Activated T-cell treated with anti-CD3 and anti-CD28 coated beads, Interleukin-2, amount 50 U/mL, for 72 hours (primary cell): ENCODE measurements at regions not wholly inside any gene's neighbourhood (a gene's known extent, or its start where the extent isn't known, plus 50 kb on each side); places are given as distances from the start of the nearest gene placed in this dataset.

Experiments
- ATAC-seq, 2 donors: fragments of 150-1000 bp; cut with Tn5 transposase; replicated peaks in 1 of 2; 2 replicates each; pipeline ENCODE4 v1.10.0; 2021; ENCODE audit warnings: moderate library complexity in 2 of 2, mild to moderate bottlenecking in 1 of 2
- DNase-seq, 2 donors: peaks; one replicate each; pipeline ENCODE4 v3.0.0; 2021 to 2022; ENCODE audit warnings: mixed read lengths in 1 of 2
- H3K27ac Mint-ChIP-seq: one replicate; pipeline ENCODE4 v1.8.0; 2022; ENCODE audit warnings: mild to moderate bottlenecking, moderate library complexity, mixed read lengths
- H3K27me3 Mint-ChIP-seq: one replicate; pipeline ENCODE4 v1.8.0; 2022; ENCODE audit warnings: low read depth, mixed read lengths
- H3K36me3 Mint-ChIP-seq, 2 donors: one replicate each; pipeline ENCODE4 v1.8.0; 2022; ENCODE audit warnings: mixed read lengths in 2 of 2, mild to moderate bottlenecking in 1 of 2; ENCODE audit not compliant: insufficient read depth in 2 of 2
- H3K4me1 Mint-ChIP-seq: one replicate; pipeline ENCODE4 v1.8.0; 2022; ENCODE audit warnings: low read depth, mixed read lengths
- H3K4me3 Mint-ChIP-seq, 2 donors: one replicate each; pipeline ENCODE4 v1.8.0; 2022; ENCODE audit warnings: mild to moderate bottlenecking in 2 of 2, mixed read lengths in 2 of 2, moderate library complexity in 2 of 2
- H3K9me3 Mint-ChIP-seq, 2 donors: one replicate each; pipeline ENCODE4 v1.8.0; 2022; ENCODE audit warnings: mixed read lengths in 2 of 2

GRCh38 chr4:41408859-41409593 lies 128.9 kb upstream of the LIMCH1 start:
- no peak for ATAC-seq
- no peaks in the 10 kb centered on the region for H3K27me3 Mint-ChIP-seq
- no peak for DNase-seq
- peaks cover 1 to 2% of the 10 kb centered on the region in 2 donors for H3K9me3 Mint-ChIP-seq
- H3K36me3 Mint-ChIP-seq: no peaks in the 10 kb centered on the region
- no peak overlapping the region for H3K27ac Mint-ChIP-seq
- no peak overlapping the region for H3K4me3 Mint-ChIP-seq
- H3K4me1 Mint-ChIP-seq: no peaks in the 10 kb centered on the region

GRCh38 chr4:41409594-41409895 lies 128.4 kb upstream of the LIMCH1 start:
- Mint-ChIP-seq H3K27me3 (no peaks in the 10 kb centered on the region), H3K27ac (no peak overlapping the region), H3K36me3 (no peaks in the 10 kb centered on the region), H3K9me3 (peaks cover 0 to 1% of the 10 kb centered on the region in 2 donors), H3K4me3 (no peak overlapping the region), H3K4me1 (no peaks in the 10 kb centered on the region)
- ATAC-seq (no peak), DNase-seq (no peak)

- H3K4me1 Mint-ChIP-seq: no peaks in the 10 kb centered on the region
- ATAC-seq (no peak), DNase-seq (no peak)
- no peak overlapping the region for H3K4me3 Mint-ChIP-seq
- H3K9me3 Mint-ChIP-seq: peaks cover 0 to 1% of the 10 kb centered on the region in 2 donors
- no peaks in the 10 kb centered on the region for H3K36me3 Mint-ChIP-seq
- H3K27me3 Mint-ChIP-seq: no peaks in the 10 kb centered on the region
- no peak overlapping the region for H3K27ac Mint-ChIP-seq
Observed at GRCh38 chr4:41410049-41410448, 127.9 kb upstream of the LIMCH1 start.

GRCh38 chr4:41413670-41414411 lies 124.1 kb upstream of the LIMCH1 start:
- no peaks in the 10 kb centered on the region for H3K36me3 Mint-ChIP-seq
- H3K27me3 Mint-ChIP-seq: no peaks in the 10 kb centered on the region
- H3K4me3 Mint-ChIP-seq: no peak overlapping the region
- H3K27ac Mint-ChIP-seq: no peak overlapping the region
- ATAC-seq (no peak), DNase-seq (no peak)
- no peaks in the 10 kb centered on the region for H3K4me1 Mint-ChIP-seq
- peaks cover 0 to 1% of the 10 kb centered on the region in 2 donors for H3K9me3 Mint-ChIP-seq

- Mint-ChIP-seq H3K4me3 (no peak overlapping the region), H3K36me3 (no peaks in the 10 kb centered on the region), H3K27me3 (no peaks in the 10 kb centered on the region), H3K4me1 (no peaks in the 10 kb centered on the region), H3K9me3 (peaks cover 0 to 1% of the 10 kb centered on the region in 2 donors), H3K27ac (no peak overlapping the region)
- DNase-seq: no peak
- no peak for ATAC-seq
Observed at GRCh38 chr4:41414412-41414779, 123.6 kb upstream of the LIMCH1 start.

GRCh38 chr4:41418444-41418843 lies 119.5 kb upstream of the LIMCH1 start:
- no peak overlapping the region for H3K4me3 Mint-ChIP-seq
- no peak for DNase-seq
- no peak for ATAC-seq
- no peak overlapping the region for H3K27ac Mint-ChIP-seq
- H3K27me3 Mint-ChIP-seq: no peaks in the 10 kb centered on the region
- H3K4me1 Mint-ChIP-seq: no peaks in the 10 kb centered on the region
- no peaks in the 10 kb centered on the region for H3K9me3 Mint-ChIP-seq
- H3K36me3 Mint-ChIP-seq: no peaks in the 10 kb centered on the region

- no peaks in the 10 kb centered on the region for H3K9me3 Mint-ChIP-seq
Observed at GRCh38 chr4:41420541-41420940, 117.4 kb upstream of the LIMCH1 start.

GRCh38 chr4:41423117-41423516 lies 114.8 kb upstream of the LIMCH1 start:
- Mint-ChIP-seq H3K4me3 (no peak overlapping the region), H3K4me1 (no peaks in the 10 kb centered on the region), H3K27ac (no peak overlapping the region), H3K9me3 (peaks cover 0 to 2% of the 10 kb centered on the region in 2 donors), H3K27me3 (no peaks in the 10 kb centered on the region), H3K36me3 (no peaks in the 10 kb centered on the region)
- ATAC-seq (no peak), DNase-seq (no peak)

More at GRCh38 chr4:41420541-41420940, 117.4 kb upstream of the LIMCH1 start:
- ATAC-seq: no peak
- no peak overlapping the region for H3K4me3 Mint-ChIP-seq
- no peaks in the 10 kb centered on the region for H3K36me3 Mint-ChIP-seq
- DNase-seq: no peak
- H3K27me3 Mint-ChIP-seq: no peaks in the 10 kb centered on the region
- no peaks in the 10 kb centered on the region for H3K4me1 Mint-ChIP-seq
- H3K27ac Mint-ChIP-seq: no peak overlapping the region

- Mint-ChIP-seq H3K4me3 (no peak overlapping the region), H3K36me3 (no peaks in the 10 kb centered on the region), H3K9me3 (peaks cover 0 to 2% of the 10 kb centered on the region in 2 donors), H3K27me3 (no peaks in the 10 kb centered on the region), H3K4me1 (no peaks in the 10 kb centered on the region), H3K27ac (no peak overlapping the region)
- no peak for ATAC-seq
- no peak for DNase-seq
Observed at GRCh38 chr4:41424522-41424921, 113.4 kb upstream of the LIMCH1 start.

- ATAC-seq (no peak), DNase-seq (no peak)
- Mint-ChIP-seq H3K9me3 (peaks cover 0 to 2% of the 10 kb centered on the region in 2 donors), H3K36me3 (no peaks in the 10 kb centered on the region), H3K4me1 (no peaks in the 10 kb centered on the region), H3K4me3 (no peak overlapping the region), H3K27me3 (no peaks in the 10 kb centered on the region), H3K27ac (no peak overlapping the region)
Observed at GRCh38 chr4:41425650-41426049, 112.3 kb upstream of the LIMCH1 start.

- Mint-ChIP-seq H3K4me3 (no peak overlapping the region), H3K27me3 (no peaks in the 10 kb centered on the region), H3K36me3 (no peaks in the 10 kb centered on the region), H3K9me3 (peaks cover 0 to 2% of the 10 kb centered on the region in 2 donors), H3K27ac (no peak overlapping the region), H3K4me1 (no peaks in the 10 kb centered on the region)
- no peak for ATAC-seq
- DNase-seq: no peak
Observed at GRCh38 chr4:41426539-41426938, 111.4 kb upstream of the LIMCH1 start.

- Mint-ChIP-seq H3K9me3 (peaks cover 0 to 2% of the 10 kb centered on the region in 2 donors), H3K27ac (no peak overlapping the region), H3K36me3 (no peaks in the 10 kb centered on the region), H3K27me3 (no peaks in the 10 kb centered on the region), H3K4me3 (no peak overlapping the region), H3K4me1 (no peaks in the 10 kb centered on the region)
- DNase-seq: no peak
- ATAC-seq: no peak
Observed at GRCh38 chr4:41427306-41427882, 110.6 kb upstream of the LIMCH1 start.

GRCh38 chr4:41427931-41428600 lies 109.9 kb upstream of the LIMCH1 start:
- H3K27me3 Mint-ChIP-seq: no peaks in the 10 kb centered on the region
- peaks cover 0 to 2% of the 10 kb centered on the region in 2 donors for H3K9me3 Mint-ChIP-seq
- DNase-seq (no peak), ATAC-seq (no peak)
- H3K4me3 Mint-ChIP-seq: no peak overlapping the region
- H3K36me3 Mint-ChIP-seq: no peaks in the 10 kb centered on the region
- no peak overlapping the region for H3K27ac Mint-ChIP-seq
- H3K4me1 Mint-ChIP-seq: no peaks in the 10 kb centered on the region
